Activated naive CD4-positive, alpha-beta T cell treated with anti-CD3 and anti-CD28 coated beads, Interleukin-2, amount 10 ng/mL, durations not matched to agents 7 days and 5 days (primary cell): ENCODE measurements at regions not wholly inside any gene's neighbourhood (a gene's known extent, or its start where the extent isn't known, plus 50 kb on each side); places are given as distances from the start of the nearest gene placed in this dataset.
"Not testable (repeated sequence)": the region's sequence is repeated elsewhere in the genome, so short reads cannot be mapped to it uniquely, and the experiment has no call there.

Experiments used
- CTCF ChIA-PET: fragments of 350-600 bp; sonication (Branson Sonifier 250); formaldehyde crosslinking; loops from one replicate; lab custom pipeline; 2021; ENCODE audit warnings: antibody characterized with exemption; lab: Charles Lee
- DNase-seq: peaks from one replicate; pipeline ENCODE4 v3.0.0-alpha.2; 2020
- H3K27ac Mint-ChIP-seq: one replicate; pipeline ENCODE4 v1.8.0; 2021; ENCODE audit warnings: mild to moderate bottlenecking, moderate library complexity, mixed read lengths
- H3K27me3 Mint-ChIP-seq: one replicate; pipeline ENCODE4 v1.8.0; 2021; ENCODE audit warnings: mild to moderate bottlenecking, mixed read lengths
- H3K36me3 Mint-ChIP-seq: one replicate; pipeline ENCODE4 v1.8.0; 2021; ENCODE audit warnings: mixed read lengths
- H3K4me1 Mint-ChIP-seq: one replicate; pipeline ENCODE4 v1.8.0; 2021; ENCODE audit warnings: mixed read lengths
- H3K4me3 Mint-ChIP-seq: one replicate; pipeline ENCODE4 v1.8.0; 2021; ENCODE audit warnings: mild to moderate bottlenecking, moderate library complexity, mixed read lengths
- H3K9me3 Mint-ChIP-seq: one replicate; pipeline ENCODE4 v1.8.0; 2021; ENCODE audit warnings: mixed read lengths

DNA sequence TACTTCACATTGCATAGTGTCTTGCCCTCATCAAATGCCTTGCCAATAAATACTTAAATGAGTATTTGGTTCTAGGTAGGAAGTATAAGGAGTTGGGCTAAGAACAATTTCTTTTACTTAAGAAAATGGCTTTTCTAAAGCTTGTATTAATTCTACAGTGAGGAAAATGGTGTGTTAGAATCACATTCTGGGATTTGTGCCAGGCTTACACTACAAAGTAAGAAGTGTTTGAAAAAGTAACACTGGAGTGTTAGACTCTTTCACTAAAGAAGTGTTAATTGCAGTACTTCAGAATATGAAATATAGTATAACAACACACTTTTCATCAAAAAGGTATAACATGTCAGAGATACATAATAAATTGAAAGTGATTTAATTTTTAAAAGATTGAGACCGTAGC is 328.7 kb downstream of the C3orf38 start:
- no peak for DNase-seq
- Mint-ChIP-seq H3K9me3 (no peaks in the 10 kb centered on the region), H3K27ac (no peak overlapping the region), H3K36me3 (no peaks in the 10 kb centered on the region), H3K27me3 (no peaks in the 10 kb centered on the region), H3K4me1 (no peaks in the 10 kb centered on the region), H3K4me3 (no peak overlapping the region)
- CTCF ChIA-PET = no interaction called here

DNA sequence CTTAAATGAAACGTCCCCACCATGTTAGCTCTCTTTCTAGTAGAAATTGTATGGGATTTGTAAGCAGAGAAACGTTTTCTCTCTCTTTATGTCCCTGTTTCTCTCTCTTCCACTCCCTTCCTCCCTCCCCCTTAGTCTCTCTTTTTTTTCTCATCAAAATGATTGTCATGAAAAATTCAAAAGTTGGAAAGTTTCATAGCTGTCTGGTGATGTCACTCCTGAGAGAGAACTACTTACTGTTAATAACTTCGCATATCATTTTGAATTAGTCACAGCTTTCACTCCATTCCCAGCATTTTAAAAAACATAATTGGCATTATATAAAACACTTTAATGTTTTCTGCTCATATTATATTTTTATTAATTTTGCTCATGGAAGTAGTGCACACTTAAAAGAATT is 331.1 kb downstream of the C3orf38 start:
- no peak overlapping the region for H3K4me3 Mint-ChIP-seq
- DNase-seq = no peak
- CTCF ChIA-PET = no interaction called here
- H3K4me1 Mint-ChIP-seq = no peaks in the 10 kb centered on the region
- H3K9me3 Mint-ChIP-seq = no peaks in the 10 kb centered on the region
- H3K27ac Mint-ChIP-seq = no peak overlapping the region
- no peaks in the 10 kb centered on the region for H3K36me3 Mint-ChIP-seq
- no peaks in the 10 kb centered on the region for H3K27me3 Mint-ChIP-seq

DNA sequence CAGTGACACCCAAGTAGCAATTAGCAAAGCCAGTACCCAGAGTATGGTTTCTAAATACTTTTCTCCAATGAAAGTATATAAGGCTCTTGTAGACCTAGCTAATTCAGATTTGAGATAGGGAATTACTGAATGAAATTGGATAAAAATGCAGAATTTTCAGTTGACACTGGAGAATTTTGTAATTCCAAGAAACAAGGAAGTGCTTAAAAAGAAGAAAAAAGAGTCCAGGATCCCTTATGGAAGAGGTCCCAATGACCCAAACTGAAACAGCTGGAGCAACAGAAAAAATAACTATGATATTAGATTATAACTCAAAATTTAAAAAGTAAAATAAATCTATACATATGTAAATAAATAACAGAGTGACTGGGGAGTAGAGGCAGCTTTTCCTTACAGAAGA is 335.2 kb downstream of the C3orf38 start:
- Mint-ChIP-seq H3K27ac (no peak overlapping the region), H3K9me3 (no peaks in the 10 kb centered on the region), H3K27me3 (no peaks in the 10 kb centered on the region), H3K4me3 (no peak overlapping the region), H3K4me1 (no peaks in the 10 kb centered on the region), H3K36me3 (no peaks in the 10 kb centered on the region)
- CTCF ChIA-PET = no interaction called here
- DNase-seq = no peak

DNA sequence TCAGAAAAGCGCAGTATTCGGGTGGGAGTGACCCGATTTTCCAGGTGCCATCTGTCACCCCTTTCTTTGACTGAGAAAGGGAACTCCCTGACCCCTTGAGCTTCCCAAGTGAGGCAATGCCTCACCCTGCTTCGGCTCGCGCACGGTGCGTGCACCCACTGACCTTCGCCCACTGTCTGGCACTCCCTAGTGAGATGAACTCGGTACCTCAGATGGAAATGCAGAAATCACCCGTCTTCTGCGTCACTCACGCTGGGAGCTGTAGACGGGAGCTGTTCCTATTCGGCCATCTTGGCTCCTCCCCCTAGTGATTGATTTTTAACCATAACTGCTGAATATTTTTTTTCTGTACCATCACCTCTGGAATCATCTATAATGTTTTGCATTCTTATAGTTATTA is 359.1 kb downstream of the C3orf38 start:
- H3K4me1 Mint-ChIP-seq, H3K4me3 Mint-ChIP-seq, CTCF ChIA-PET, H3K27ac Mint-ChIP-seq, H3K36me3 Mint-ChIP-seq, H3K9me3 Mint-ChIP-seq, H3K27me3 Mint-ChIP-seq, DNase-seq: not testable (repeated sequence)

DNA sequence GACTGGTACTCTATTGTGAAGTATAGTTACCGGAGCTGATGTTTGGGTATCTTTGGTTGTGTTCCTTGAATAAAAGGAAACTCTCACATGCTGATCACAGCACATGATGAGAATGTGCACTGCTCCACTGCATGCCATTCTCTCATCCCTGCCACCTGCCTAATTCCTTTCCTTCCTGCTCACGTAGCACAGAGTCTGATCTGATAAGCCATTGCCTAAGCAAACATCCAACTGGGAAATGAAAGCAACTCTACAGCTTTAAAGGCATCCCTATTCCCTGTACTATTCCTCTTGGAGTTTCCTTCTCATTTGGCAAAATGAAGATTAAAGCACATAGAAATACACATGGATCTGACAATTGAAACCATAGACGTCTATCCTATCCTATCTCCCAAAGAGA is 359.8 kb downstream of the C3orf38 start:
- Mint-ChIP-seq H3K9me3 (peaks cover 9% of the 10 kb centered on the region), H3K27ac (no peak overlapping the region), H3K4me1 (no peaks in the 10 kb centered on the region), H3K27me3 (no peaks in the 10 kb centered on the region), H3K36me3 (no peaks in the 10 kb centered on the region), H3K4me3 (no peak overlapping the region)
- DNase-seq = no peak
- CTCF ChIA-PET = no interaction called here

DNA sequence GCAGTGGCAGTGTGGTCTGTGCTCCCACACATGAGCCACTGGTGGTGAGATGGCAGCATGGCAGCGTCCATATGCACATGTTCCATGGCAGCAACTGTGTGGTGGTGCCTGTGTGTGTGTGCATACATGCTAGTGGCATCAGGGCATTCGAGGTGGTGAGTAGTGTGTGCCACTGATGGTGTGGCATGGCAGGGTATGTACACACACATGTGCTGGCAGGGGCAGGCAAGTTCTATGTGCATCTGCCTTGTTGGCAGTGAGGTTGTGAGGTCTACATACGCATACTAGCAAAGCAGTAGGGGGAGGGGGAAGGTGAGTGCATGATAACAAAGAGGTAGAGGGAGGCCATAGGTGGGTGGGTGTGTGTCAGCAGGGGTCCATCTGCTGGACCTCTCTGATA is 378.7 kb downstream of the C3orf38 start:
- CTCF ChIA-PET = no interaction called here
- no peak for DNase-seq
- Mint-ChIP-seq H3K4me3 (no peak overlapping the region), H3K4me1 (no peaks in the 10 kb centered on the region), H3K9me3 (peaks cover 2% of the 10 kb centered on the region), H3K27ac (no peak overlapping the region), H3K27me3 (no peaks in the 10 kb centered on the region), H3K36me3 (no peaks in the 10 kb centered on the region)

DNA sequence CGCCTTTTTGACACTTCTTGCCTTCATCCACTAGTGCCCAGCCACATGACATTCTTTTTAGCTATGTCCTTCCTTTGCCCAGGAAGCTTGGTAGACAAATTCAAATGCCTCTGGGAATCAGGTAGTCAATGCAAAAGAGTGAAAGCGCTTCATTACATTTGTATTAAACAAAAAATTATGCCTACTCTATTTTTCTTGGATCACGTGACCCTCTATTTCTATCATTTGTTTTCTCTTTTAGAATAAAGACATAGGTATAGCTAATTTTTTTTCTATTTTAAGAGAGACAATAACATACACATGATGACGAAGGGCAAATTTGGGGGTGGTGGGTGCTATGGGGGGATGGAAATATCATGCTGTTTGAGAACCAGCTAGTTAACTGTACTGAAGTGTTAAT is 384.8 kb downstream of the C3orf38 start:
- no peak for DNase-seq
- Mint-ChIP-seq H3K27me3 (no peaks in the 10 kb centered on the region), H3K36me3 (no peaks in the 10 kb centered on the region), H3K4me1 (no peaks in the 10 kb centered on the region), H3K4me3 (no peak overlapping the region), H3K27ac (no peak overlapping the region), H3K9me3 (no peaks in the 10 kb centered on the region)
- CTCF ChIA-PET = no interaction called here

DNA sequence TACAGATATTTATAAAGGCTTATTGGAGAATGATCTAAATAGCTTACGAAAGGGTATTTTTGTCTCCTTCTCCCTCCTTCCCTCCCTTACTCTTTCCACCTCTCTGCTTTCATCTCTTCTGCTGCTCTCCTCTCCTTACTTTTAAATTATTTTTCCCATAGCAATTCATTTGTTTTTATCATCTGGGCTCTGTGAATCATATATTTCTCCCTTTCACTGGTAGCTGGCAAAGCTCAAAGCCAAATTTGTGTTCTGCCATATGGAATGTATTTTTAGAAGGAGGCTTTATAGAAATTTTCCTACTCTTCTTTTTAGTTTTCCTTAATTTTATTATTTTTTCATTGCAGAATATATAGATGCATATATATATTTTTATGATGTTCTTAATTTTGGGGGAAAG is 385.8 kb downstream of the C3orf38 start:
- Mint-ChIP-seq H3K27me3 (no peaks in the 10 kb centered on the region), H3K36me3 (no peaks in the 10 kb centered on the region), H3K27ac (no peak overlapping the region), H3K4me3 (no peak overlapping the region), H3K9me3 (no peaks in the 10 kb centered on the region), H3K4me1 (no peaks in the 10 kb centered on the region)
- DNase-seq = no peak
- CTCF ChIA-PET = no interaction called here

DNA sequence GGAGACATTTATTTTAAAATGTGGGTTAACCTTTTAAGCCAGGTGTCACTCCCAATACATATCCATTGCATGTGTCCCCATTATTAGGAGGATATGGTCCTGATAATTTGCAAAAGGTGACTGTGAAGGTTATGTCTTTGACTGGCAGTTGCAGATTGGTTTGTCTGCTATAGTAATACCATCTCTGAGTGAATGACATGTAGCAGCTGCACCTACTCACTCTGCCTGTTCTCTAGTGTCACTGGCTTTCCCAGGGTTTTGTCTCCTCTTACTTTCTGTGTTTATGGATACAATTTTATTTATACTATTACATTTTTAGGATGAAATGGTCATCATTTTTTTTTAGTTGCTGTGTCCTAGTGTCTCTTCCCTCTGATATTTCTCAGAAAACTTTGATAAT is 393.2 kb downstream of the C3orf38 start:
- Mint-ChIP-seq H3K9me3 (peaks cover 2% of the 10 kb centered on the region), H3K4me3 (no peak overlapping the region), H3K27me3 (no peaks in the 10 kb centered on the region), H3K36me3 (no peaks in the 10 kb centered on the region), H3K4me1 (no peaks in the 10 kb centered on the region), H3K27ac (no peak overlapping the region)
- DNase-seq = no peak
- CTCF ChIA-PET = no interaction called here

DNA sequence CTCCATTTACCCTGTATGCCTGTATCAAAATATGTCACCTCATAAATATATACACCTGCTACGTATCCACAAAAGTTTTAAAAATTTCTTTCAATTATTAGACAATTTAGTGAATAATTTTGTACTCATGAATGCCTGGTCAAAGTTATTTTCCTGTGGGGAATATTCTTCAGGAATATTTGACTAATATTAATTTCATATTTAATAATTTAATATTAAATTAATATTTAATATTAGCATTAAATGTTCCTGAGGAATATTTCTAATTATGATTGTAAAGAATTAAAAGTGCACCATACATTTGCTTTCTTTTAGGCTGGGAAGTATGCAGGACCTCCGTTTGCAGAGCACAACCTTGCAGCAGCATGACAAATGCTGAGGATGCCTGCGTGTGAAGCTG is 422.7 kb downstream of the C3orf38 start:
- no peak overlapping the region for H3K4me3 Mint-ChIP-seq
- no peaks in the 10 kb centered on the region for H3K9me3 Mint-ChIP-seq
- no peak for DNase-seq
- CTCF ChIA-PET = interaction anchor here (0.6 kb wide), 1 partner anchor 35 kb away, joined by 3 read pairs; no protein-coding TSS in a partner anchor
- no peaks in the 10 kb centered on the region for H3K27me3 Mint-ChIP-seq
- H3K4me1 Mint-ChIP-seq = no peaks in the 10 kb centered on the region
- no peak overlapping the region for H3K27ac Mint-ChIP-seq
- no peaks in the 10 kb centered on the region for H3K36me3 Mint-ChIP-seq

DNA sequence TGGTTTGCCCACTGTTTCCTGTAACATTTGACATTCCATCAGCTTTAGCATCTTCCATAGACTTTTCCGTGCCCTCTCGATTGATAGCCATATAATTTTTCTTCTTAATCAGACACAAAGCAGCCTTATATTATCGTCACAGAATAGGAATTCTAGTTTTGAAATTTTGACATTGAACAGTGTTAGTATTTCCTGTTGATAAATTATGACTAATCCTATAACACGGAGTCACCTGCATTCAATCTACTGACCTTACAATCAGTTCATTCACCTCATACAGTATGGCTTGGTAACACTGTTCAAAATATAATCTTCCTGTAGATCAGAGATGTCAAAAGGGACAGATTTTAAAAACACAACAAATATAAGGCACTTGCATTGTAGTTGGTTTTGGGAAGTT is 423.7 kb downstream of the C3orf38 start:
- H3K36me3 Mint-ChIP-seq = no peaks in the 10 kb centered on the region
- H3K27me3 Mint-ChIP-seq = no peaks in the 10 kb centered on the region
- no peak overlapping the region for H3K27ac Mint-ChIP-seq
- no peaks in the 10 kb centered on the region for H3K9me3 Mint-ChIP-seq
- CTCF ChIA-PET = no interaction called here
- no peak overlapping the region for H3K4me3 Mint-ChIP-seq
- no peaks in the 10 kb centered on the region for H3K4me1 Mint-ChIP-seq
- DNase-seq = no peak

DNA sequence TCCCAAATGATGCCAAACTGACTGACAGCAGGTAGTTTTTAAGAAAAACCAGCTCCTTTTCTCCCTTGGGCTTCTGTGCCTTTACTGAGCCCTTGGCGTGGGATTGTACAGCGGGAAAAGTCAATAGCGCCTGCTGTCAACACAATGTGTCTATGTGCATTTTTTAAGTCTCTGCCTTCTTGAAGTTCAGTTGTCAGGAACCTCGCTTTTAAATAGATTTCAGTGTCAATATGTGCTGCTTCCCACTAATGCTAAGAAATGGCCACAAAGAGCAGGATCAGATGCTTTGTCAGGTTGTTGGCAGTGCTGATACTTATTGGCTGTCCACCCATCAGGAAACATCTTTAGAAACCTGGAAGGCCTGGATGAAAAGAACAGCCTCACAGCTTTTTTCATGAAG is 424.4 kb downstream of the C3orf38 start:
- no peaks in the 10 kb centered on the region for H3K9me3 Mint-ChIP-seq
- no peaks in the 10 kb centered on the region for H3K27me3 Mint-ChIP-seq
- no peak overlapping the region for H3K27ac Mint-ChIP-seq
- no peak for DNase-seq
- no peaks in the 10 kb centered on the region for H3K36me3 Mint-ChIP-seq
- H3K4me3 Mint-ChIP-seq = no peak overlapping the region
- CTCF ChIA-PET = no interaction called here
- no peaks in the 10 kb centered on the region for H3K4me1 Mint-ChIP-seq

DNA sequence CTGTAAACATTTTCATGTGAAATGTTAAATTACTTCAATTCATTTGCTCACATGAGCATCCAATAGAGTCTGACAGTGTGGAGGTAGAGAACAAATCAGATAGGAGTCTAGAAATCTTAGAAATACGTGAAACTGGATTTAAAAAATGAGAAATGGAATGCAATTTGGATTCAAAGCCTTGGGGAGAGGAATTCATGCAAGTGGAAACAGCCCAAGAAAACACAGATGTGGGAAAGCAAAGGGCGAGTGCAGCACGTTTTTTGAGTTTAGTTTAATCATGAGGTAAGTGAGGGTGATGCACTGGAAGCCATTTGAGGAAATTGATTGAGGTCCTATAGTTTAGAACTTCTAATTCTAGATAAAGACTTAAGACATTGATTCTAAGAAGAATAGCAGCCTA is 434.7 kb downstream of the C3orf38 start:
- Mint-ChIP-seq H3K4me1 (no peaks in the 10 kb centered on the region), H3K9me3 (no peaks in the 10 kb centered on the region), H3K27ac (no peak overlapping the region), H3K4me3 (no peak overlapping the region), H3K36me3 (no peaks in the 10 kb centered on the region), H3K27me3 (no peaks in the 10 kb centered on the region)
- DNase-seq = no peak
- CTCF ChIA-PET = no interaction called here

DNA sequence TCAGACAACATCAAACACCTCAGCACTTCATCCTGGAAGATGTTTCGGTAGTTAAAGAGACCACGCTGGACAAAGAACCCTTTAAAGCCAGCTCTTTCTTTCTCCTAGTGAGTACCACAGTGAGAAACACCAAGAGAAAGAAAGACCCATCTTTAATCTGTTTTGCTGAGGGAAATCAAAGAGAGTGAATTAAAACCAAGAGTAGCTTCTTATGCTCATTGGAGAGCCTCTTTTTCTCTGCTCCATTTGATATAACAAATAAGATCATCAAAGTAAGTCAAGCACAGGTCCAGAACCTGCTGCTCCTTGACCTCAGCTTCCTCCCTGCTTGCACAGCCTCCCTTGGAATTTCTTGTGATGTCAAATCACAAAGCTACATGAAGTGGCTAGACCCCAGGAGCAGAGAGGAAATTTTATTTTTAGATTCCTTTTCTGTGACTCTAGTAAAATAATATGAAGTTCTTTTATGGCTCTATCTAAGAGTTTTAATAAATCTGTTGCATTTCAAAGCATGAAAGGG is 436.4 kb downstream of the C3orf38 start:
- CTCF ChIA-PET = no interaction called here
- Mint-ChIP-seq H3K4me1 (no peaks in the 10 kb centered on the region), H3K27ac (no peak overlapping the region), H3K4me3 (no peak overlapping the region), H3K36me3 (no peaks in the 10 kb centered on the region), H3K9me3 (no peaks in the 10 kb centered on the region), H3K27me3 (no peaks in the 10 kb centered on the region)
- DNase-seq = no peak

DNA sequence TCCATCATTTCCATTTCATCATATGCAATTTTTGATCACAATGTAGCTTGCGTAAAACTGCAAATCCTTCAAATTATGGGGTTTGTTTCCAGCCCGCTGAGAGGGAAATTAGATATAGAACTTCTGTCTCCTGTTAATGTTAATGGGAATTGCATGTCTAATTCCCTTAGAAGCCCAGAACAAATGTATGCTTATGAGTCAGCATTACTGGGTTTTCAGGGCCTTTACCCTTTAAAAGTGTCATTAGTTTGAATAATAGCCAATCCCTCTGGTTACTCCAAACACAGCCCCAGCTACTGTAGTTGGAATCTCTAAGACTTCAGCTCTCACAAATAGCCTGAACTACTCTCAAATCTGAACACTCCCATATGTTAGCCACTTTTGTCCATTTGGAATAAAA is 439.4 kb downstream of the C3orf38 start:
- H3K27me3 Mint-ChIP-seq = no peaks in the 10 kb centered on the region
- H3K9me3 Mint-ChIP-seq = no peaks in the 10 kb centered on the region
- no peak overlapping the region for H3K27ac Mint-ChIP-seq
- H3K4me1 Mint-ChIP-seq = no peaks in the 10 kb centered on the region
- CTCF ChIA-PET = no interaction called here
- H3K4me3 Mint-ChIP-seq = no peak overlapping the region
- DNase-seq = no peak
- no peaks in the 10 kb centered on the region for H3K36me3 Mint-ChIP-seq

DNA sequence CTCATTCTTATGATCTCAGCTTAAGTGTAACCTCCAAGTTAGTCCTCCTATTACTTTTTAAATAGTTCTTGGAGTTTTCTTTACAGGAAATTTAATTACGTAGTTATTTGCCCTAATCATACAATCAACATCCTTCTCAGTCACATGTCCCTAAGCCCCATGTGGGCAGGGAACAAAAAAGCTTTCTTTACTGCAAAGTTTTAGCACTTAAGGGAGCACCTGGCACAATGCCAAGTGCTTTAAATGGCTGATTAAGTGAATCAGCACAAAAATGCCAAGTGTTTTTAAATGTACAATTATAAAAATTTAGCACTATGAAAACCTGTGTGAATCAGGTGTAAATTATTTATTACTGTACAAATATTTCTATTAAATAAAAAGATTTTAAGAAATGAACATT is 445.3 kb downstream of the C3orf38 start:
- CTCF ChIA-PET = no interaction called here
- no peak overlapping the region for H3K27ac Mint-ChIP-seq
- no peak overlapping the region for H3K4me3 Mint-ChIP-seq
- no peaks in the 10 kb centered on the region for H3K36me3 Mint-ChIP-seq
- H3K4me1 Mint-ChIP-seq = no peaks in the 10 kb centered on the region
- DNase-seq = no peak
- no peaks in the 10 kb centered on the region for H3K27me3 Mint-ChIP-seq
- H3K9me3 Mint-ChIP-seq = no peaks in the 10 kb centered on the region
